ENCODE measurements at regions not wholly inside any gene's neighbourhood (a gene's known extent, or its start where the extent isn't known, plus 50 kb on each side); places are given as distances from the start of the nearest gene placed in this dataset.
A peak's percentile ranks its signal among the peaks of the same experiment; 100 is the strongest.

DNA sequence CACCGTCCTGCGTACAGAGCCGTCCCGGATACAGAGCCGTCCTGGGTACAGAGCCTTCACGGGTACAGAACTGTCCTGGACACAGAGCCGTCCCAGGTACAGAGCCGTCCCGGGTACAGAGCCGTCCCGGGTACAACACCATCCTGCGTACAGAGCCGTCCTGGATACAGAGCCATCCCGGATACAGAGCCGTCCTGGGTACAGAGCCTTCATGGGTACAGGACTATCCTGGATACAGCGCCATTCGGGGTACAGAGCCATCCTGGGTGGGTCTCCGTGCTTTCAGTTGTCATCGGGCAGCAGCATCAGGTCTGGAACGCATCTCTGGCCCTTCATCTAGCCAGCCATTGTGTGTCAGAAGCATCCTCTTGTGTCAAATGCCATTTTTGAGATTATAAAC is 222.3 kb upstream of the SOX1 start:
- peaks cover 4 to 21% (median 10%) of the 10 kb centered on the region in 4 experiments for H3K4me1 ChIP-seq (replicated peaks in 1 of 4; ENCODE audit: control insufficient read depth in 3 of 4, insufficient read depth in 4 of 4, low read length in 3 of 4)
- no peak overlapping the region for H3K56ac ChIP-seq (replicated peaks; ENCODE audit: insufficient read length, low read depth, low read length)
- ChIA-PET POLR2A (ENCODE audit: partially characterized antibody) (no interaction called here), CTCF (ENCODE audit: partially characterized antibody) (no interaction called here)
- H4K5ac ChIP-seq (ENCODE audit: insufficient read length, low read depth, low read length): peak overlapping the region; percentile 44
- H4K20me1 ChIP-seq (replicated peaks in 1 of 2; ENCODE audit: control insufficient read depth in 1 of 2, insufficient read depth in 2 of 2, low read length in 2 of 2): no peaks in the 10 kb centered on the region
- peak overlapping the region; percentile 90 for H2BK120ac ChIP-seq (replicated peaks; ENCODE audit: low read depth, low read length)
- H4K91ac ChIP-seq (replicated peaks; ENCODE audit: insufficient read length, low read length): peak overlapping the region; percentile 88
- no peaks in the 10 kb centered on the region for H3K23me2 ChIP-seq (ENCODE audit: low read depth, low read length)
- H2BK20ac ChIP-seq (ENCODE audit: low read length): peak overlapping the region; percentile 75
- peaks cover 5% of the 10 kb centered on the region in 2 experiments; a peak in 1 of 4 replicates for H3K9me3 ChIP-seq (ENCODE audit: insufficient read depth in 2 of 2, low read depth in 1 of 2, low read length in 1 of 2)
- H3K18ac ChIP-seq (ENCODE audit: extremely low read depth, low read length): peak overlapping the region; percentile 43
- DNase-seq (ENCODE audit: low read depth in 1 of 2, low spot score in 2 of 2): no peak
- H2BK12ac ChIP-seq (ENCODE audit: low read depth, low read length): peak overlapping the region; percentile 89
- peak overlapping the region; percentile 79; the same call in 1 of the 2 replicates for H2AK5ac ChIP-seq (ENCODE audit: low read depth, low read length)
- no peak overlapping the region for H3K14ac ChIP-seq (ENCODE audit: insufficient read length)
- no peak overlapping the region for H2AFZ ChIP-seq (ENCODE audit: low read length)
- no peak overlapping the region for H3K4me2 ChIP-seq (ENCODE audit: insufficient read depth in 1 of 2, low read depth in 2 of 2, low read length in 2 of 2)
- WGBS, 2 experiments (ENCODE audit: extremely low coverage in 1 of 2, insufficient coverage in 1 of 2, insufficient read length in 1 of 2, insufficient replicate concordance in 2 of 2, low coverage in 1 of 2, low lambda C conversion rate in 2 of 2, missing lambda C conversion rate in 1 of 2): 88% methylated on average over 20 of the region's 20 CpGs; no CpG with 5 or more reads in 1 of the 2 experiments
- no peak overlapping the region for H3K27ac ChIP-seq (ENCODE audit: low read depth, low read length)
- no peak overlapping the region for H3K4me3 ChIP-seq (ENCODE audit: extremely low read depth in 1 of 4, insufficient read depth in 2 of 4, low read depth in 3 of 4, low read length in 4 of 4)
- no peaks in the 10 kb centered on the region for H3K27me3 ChIP-seq (replicated peaks in 1 of 4; ENCODE audit: control insufficient read depth in 3 of 4, extremely low read depth in 1 of 4, insufficient read depth in 3 of 4, low read length in 3 of 4)
- H3K79me2 ChIP-seq (ENCODE audit: control insufficient read depth in 1 of 2, insufficient read depth in 2 of 2, low read length in 2 of 2): no peaks in the 10 kb centered on the region
- H3K23ac ChIP-seq (ENCODE audit: insufficient read length): no peak overlapping the region
- H4K8ac ChIP-seq (ENCODE audit: extremely low read depth, insufficient read depth, low read length): no peak overlapping the region; the same call in 1 of the 2 replicates
- H3K36me3 ChIP-seq (ENCODE audit: control insufficient read depth in 2 of 4, insufficient read depth in 4 of 4, low read length in 3 of 4): no peaks in the 10 kb centered on the region
- H2BK5ac ChIP-seq (ENCODE audit: low read depth, low read length): peak overlapping the region; percentile 99; the same call in 1 of the 2 replicates
- H2BK15ac ChIP-seq (ENCODE audit: low read length): no peak overlapping the region
- no peak for FAIRE-seq
- no peak overlapping the region for H3K9ac ChIP-seq (replicated peaks in 1 of 4; ENCODE audit: extremely low read depth in 1 of 4, low read depth in 3 of 4, low read length in 3 of 4)
- H3K4ac ChIP-seq (replicated peaks; ENCODE audit: insufficient read length, low read depth, low read length): no peak overlapping the region
- TF ChIP-seq RXRA (IDR thresholded peaks at IDR 0.05; ENCODE audit: insufficient read depth, low read depth, low read length): no peak
- TF ChIP-seq MAFK (IDR thresholded peaks at IDR 0.05; ENCODE audit: low read depth, low read length): no peak
- TF ChIP-seq SP2 (IDR thresholded peaks at IDR 0.05; ENCODE audit: low read length): no peak
- no peak for TF ChIP-seq KDM1A (IDR thresholded peaks at IDR 0.05; ENCODE audit: borderline replicate concordance, low read length)
- no peak for TF ChIP-seq CBX5 (IDR thresholded peaks at IDR 0.05; ENCODE audit: low read depth, low read length)
- TF ChIP-seq FOSL1 (IDR thresholded peaks at IDR 0.05; ENCODE audit: insufficient read depth, low read depth, low read length): no peak
- TF ChIP-seq CHD1 (IDR thresholded peaks at IDR 0.05; ENCODE audit: low read depth, low read length): no peak
- no peaks in the 10 kb centered on the region for H3K79me1 ChIP-seq (ENCODE audit: low read depth, low read length)
